ENCODE measurements at regions not wholly inside any gene's neighbourhood (a gene's known extent, or its start where the extent isn't known, plus 50 kb on each side); places are given as distances from the start of the nearest gene placed in this dataset.
"Not testable (repeated sequence)": the region's sequence is repeated elsewhere in the genome, so short reads cannot be mapped to it uniquely, and the experiment has no call there.

GRCh38 chr5:12667818-12668217 lies 763.6 kb upstream of the CTNND2 start:
- not testable (repeated sequence) for H3K36me3 ChIP-seq (ENCODE audit: insufficient read depth, low read length); H3K9me3 ChIP-seq (ENCODE audit: low read length); H3K9ac ChIP-seq (ENCODE audit: low read length); H3K9me2 ChIP-seq (replicated peaks; ENCODE audit: insufficient read depth, low read length); H4K20me1 ChIP-seq (ENCODE audit: insufficient read depth, low read depth, low read length); H2AFZ ChIP-seq (ENCODE audit: low read length); DNase-seq; H3K4me1 ChIP-seq (ENCODE audit: low read length); H3K4me3 ChIP-seq (ENCODE audit: low read length); H3K27me3 ChIP-seq (ENCODE audit: low read length); H3K4me2 ChIP-seq (ENCODE audit: low read depth, low read length, poor library complexity, severe bottlenecking); H3K27ac ChIP-seq (ENCODE audit: low read length); H3K79me2 ChIP-seq (ENCODE audit: low read length)

- not testable (repeated sequence) for H4K20me1 ChIP-seq (ENCODE audit: insufficient read depth, low read depth, low read length); H2AFZ ChIP-seq (ENCODE audit: low read length); DNase-seq; H3K27me3 ChIP-seq (ENCODE audit: low read length); H3K4me3 ChIP-seq (ENCODE audit: low read length); H3K27ac ChIP-seq (ENCODE audit: low read length); H3K9ac ChIP-seq (ENCODE audit: low read length); H3K4me1 ChIP-seq (ENCODE audit: low read length); H3K4me2 ChIP-seq (ENCODE audit: low read depth, low read length, poor library complexity, severe bottlenecking); H3K36me3 ChIP-seq (ENCODE audit: insufficient read depth, low read length); H3K9me2 ChIP-seq (replicated peaks; ENCODE audit: insufficient read depth, low read length); H3K9me3 ChIP-seq (ENCODE audit: low read length); H3K79me2 ChIP-seq (ENCODE audit: low read length)
These were observed 761.5 kb upstream of the CTNND2 start for GRCh38 chr5:12665772-12666171.

DNA sequence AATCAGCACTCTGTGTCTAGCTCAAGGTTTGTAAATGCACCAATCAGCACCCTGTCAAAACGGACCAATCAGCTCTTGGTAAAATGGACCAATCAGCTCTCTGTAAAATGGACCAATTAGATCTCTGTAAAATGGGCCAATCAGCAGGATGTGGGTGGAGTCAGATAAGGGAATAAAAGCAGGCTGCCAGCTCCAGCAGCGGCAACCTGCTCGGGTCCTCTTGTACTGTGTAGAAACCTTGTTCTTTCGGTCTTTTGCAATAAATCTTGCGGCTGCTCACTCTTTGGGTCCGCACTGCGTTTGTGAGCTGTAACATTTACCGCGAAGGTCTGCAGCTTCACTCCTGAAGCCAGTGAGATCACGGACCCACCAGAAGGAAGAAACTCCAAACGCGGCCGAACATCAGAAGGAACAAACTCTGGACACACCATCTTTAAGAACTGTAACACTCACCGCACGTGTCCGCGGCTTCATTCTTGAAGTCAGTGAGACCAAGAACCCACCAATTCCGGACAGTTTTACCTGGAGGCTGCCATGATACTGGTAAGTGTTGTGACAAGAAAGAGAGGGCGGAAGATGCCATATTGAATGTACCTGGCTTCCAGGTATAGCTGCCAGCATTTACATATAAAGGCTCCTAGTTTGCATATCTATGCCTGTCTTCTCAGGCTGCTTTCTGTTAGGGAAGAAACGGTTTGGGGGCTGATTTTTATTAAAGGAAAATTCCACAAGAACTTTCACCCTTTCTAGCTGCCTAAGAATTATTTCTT lies 758.5 kb upstream of the CTNND2 start:
- Histone ChIP-seq H3K9ac (ENCODE audit: low read length) (no peak overlapping the region), H3K36me3 (ENCODE audit: insufficient read depth, low read length) (no peaks in the 10 kb centered on the region), H3K4me2 (ENCODE audit: low read depth, low read length, poor library complexity, severe bottlenecking) (no peak overlapping the region)

DNA sequence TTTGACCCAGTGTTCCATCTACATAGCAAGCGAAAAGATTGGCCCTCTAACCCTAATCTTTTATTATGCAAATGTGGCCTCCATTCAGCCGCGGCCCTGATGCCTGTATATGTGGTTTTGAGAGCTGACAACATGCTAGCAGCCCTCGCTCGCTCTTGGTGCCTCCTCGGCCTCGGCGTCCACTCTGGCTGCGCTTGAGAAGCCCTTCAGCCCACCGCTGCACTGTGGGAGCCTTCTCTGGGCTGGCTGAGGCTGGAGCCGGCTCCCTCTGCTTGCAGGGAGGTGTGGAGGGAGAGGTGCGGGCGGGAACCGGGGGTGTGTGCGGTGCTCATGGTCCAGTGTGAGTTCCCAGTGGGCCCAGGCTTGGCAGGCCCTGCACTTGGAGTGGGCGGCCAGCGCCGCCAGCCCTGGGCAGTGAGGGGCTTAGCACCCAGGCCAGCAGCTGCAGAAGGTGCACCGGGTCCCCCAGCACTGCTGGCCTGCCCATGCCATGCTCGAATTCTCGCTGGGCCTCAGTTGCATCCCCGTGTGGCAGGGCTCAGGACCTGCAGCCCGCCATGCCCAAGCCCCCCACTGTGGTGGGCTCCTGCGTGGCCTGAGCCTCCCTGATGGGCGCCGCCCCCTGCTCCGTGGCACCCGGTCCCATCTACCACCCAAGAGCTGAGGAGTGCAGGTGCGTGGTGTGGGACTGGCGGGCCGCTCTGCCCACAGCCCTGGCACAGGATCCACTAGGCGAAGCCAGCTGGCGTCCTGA lies 757.5 kb upstream of the CTNND2 start:
- no peak overlapping the region for H3K27ac ChIP-seq (ENCODE audit: low read length)
- H4K20me1 ChIP-seq (ENCODE audit: insufficient read depth, low read depth, low read length), result no peaks in the 10 kb centered on the region
- no peaks in the 10 kb centered on the region for H3K4me1 ChIP-seq (ENCODE audit: low read length)
- H3K79me2 ChIP-seq (ENCODE audit: low read length), result no peaks in the 10 kb centered on the region
- H3K36me3 ChIP-seq (ENCODE audit: insufficient read depth, low read length), result no peaks in the 10 kb centered on the region
- no peak overlapping the region for H2AFZ ChIP-seq (ENCODE audit: low read length)
- peaks cover 8% of the 10 kb centered on the region for H3K9me3 ChIP-seq (ENCODE audit: low read length)
- H3K4me2 ChIP-seq (ENCODE audit: low read depth, low read length, poor library complexity, severe bottlenecking), result no peak overlapping the region
- H3K9me2 ChIP-seq (replicated peaks; ENCODE audit: insufficient read depth, low read length), result no peaks in the 10 kb centered on the region
- H3K4me3 ChIP-seq (ENCODE audit: low read length), result no peak overlapping the region
- no peaks in the 10 kb centered on the region for H3K27me3 ChIP-seq (ENCODE audit: low read length)
- no peak overlapping the region for H3K9ac ChIP-seq (ENCODE audit: low read length)
- no peak for DNase-seq

More for the DNA sequence above, 758.5 kb upstream of the CTNND2 start:
- no peaks in the 10 kb centered on the region for H3K4me1 ChIP-seq (ENCODE audit: low read length)
- no peaks in the 10 kb centered on the region for H3K27me3 ChIP-seq (ENCODE audit: low read length)
- no peaks in the 10 kb centered on the region for H3K9me2 ChIP-seq (replicated peaks; ENCODE audit: insufficient read depth, low read length)
- H3K9me3 ChIP-seq (ENCODE audit: low read length), result peaks cover 8% of the 10 kb centered on the region
- no peak overlapping the region for H2AFZ ChIP-seq (ENCODE audit: low read length)
- no peak overlapping the region for H3K4me3 ChIP-seq (ENCODE audit: low read length)
- no peaks in the 10 kb centered on the region for H3K79me2 ChIP-seq (ENCODE audit: low read length)
- H4K20me1 ChIP-seq (ENCODE audit: insufficient read depth, low read depth, low read length), result no peaks in the 10 kb centered on the region
- no peak for DNase-seq
- no peak overlapping the region for H3K27ac ChIP-seq (ENCODE audit: low read length)

- H3K9me2 ChIP-seq (replicated peaks; ENCODE audit: insufficient read depth, low read length); H2AFZ ChIP-seq (ENCODE audit: low read length); H3K9ac ChIP-seq (ENCODE audit: low read length); H3K4me2 ChIP-seq (ENCODE audit: low read depth, low read length, poor library complexity, severe bottlenecking); H4K20me1 ChIP-seq (ENCODE audit: insufficient read depth, low read depth, low read length); H3K27me3 ChIP-seq (ENCODE audit: low read length); H3K4me1 ChIP-seq (ENCODE audit: low read length); H3K36me3 ChIP-seq (ENCODE audit: insufficient read depth, low read length); H3K4me3 ChIP-seq (ENCODE audit: low read length); H3K27ac ChIP-seq (ENCODE audit: low read length); H3K79me2 ChIP-seq (ENCODE audit: low read length); DNase-seq: not testable (repeated sequence)
- H3K9me3 ChIP-seq (ENCODE audit: low read length), result peaks cover 16% of the 10 kb centered on the region
These were observed 756.2 kb upstream of the CTNND2 start for GRCh38 chr5:12660279-12661107.

- Histone ChIP-seq H3K4me1 (ENCODE audit: low read length) (no peaks in the 10 kb centered on the region), H3K79me2 (ENCODE audit: low read length) (no peaks in the 10 kb centered on the region), H3K27ac (ENCODE audit: low read length) (no peak overlapping the region), H3K4me3 (ENCODE audit: low read length) (no peak overlapping the region), H3K9me2 (replicated peaks; ENCODE audit: insufficient read depth, low read length) (no peaks in the 10 kb centered on the region), H3K4me2 (ENCODE audit: low read depth, low read length, poor library complexity, severe bottlenecking) (no peak overlapping the region), H3K9ac (ENCODE audit: low read length) (no peak overlapping the region), H3K27me3 (ENCODE audit: low read length) (no peaks in the 10 kb centered on the region), H2AFZ (ENCODE audit: low read length) (no peak overlapping the region), H4K20me1 (ENCODE audit: insufficient read depth, low read depth, low read length) (no peaks in the 10 kb centered on the region), H3K9me3 (ENCODE audit: low read length) (peaks cover 19% of the 10 kb centered on the region), H3K36me3 (ENCODE audit: insufficient read depth, low read length) (no peaks in the 10 kb centered on the region)
- DNase-seq, result no peak
These were observed 755.4 kb upstream of the CTNND2 start for GRCh38 chr5:12659686-12660085.

GRCh38 chr5:12658871-12659446 lies 754.7 kb upstream of the CTNND2 start:
- no peaks in the 10 kb centered on the region for H3K9me2 ChIP-seq (replicated peaks; ENCODE audit: insufficient read depth, low read length)
- DNase-seq, result no peak
- no peaks in the 10 kb centered on the region for H3K79me2 ChIP-seq (ENCODE audit: low read length)
- no peaks in the 10 kb centered on the region for H3K4me1 ChIP-seq (ENCODE audit: low read length)
- no peak overlapping the region for H3K9ac ChIP-seq (ENCODE audit: low read length)
- H3K27me3 ChIP-seq (ENCODE audit: low read length), result no peaks in the 10 kb centered on the region
- peaks cover 22% of the 10 kb centered on the region for H3K9me3 ChIP-seq (ENCODE audit: low read length)
- no peak overlapping the region for H2AFZ ChIP-seq (ENCODE audit: low read length)
- H3K36me3 ChIP-seq (ENCODE audit: insufficient read depth, low read length), result no peaks in the 10 kb centered on the region
- no peak overlapping the region for H3K4me3 ChIP-seq (ENCODE audit: low read length)
- H3K27ac ChIP-seq (ENCODE audit: low read length), result no peak overlapping the region
- H4K20me1 ChIP-seq (ENCODE audit: insufficient read depth, low read depth, low read length), result no peaks in the 10 kb centered on the region
- H3K4me2 ChIP-seq (ENCODE audit: low read depth, low read length, poor library complexity, severe bottlenecking), result no peak overlapping the region

Measured in Karpas-422 (cell line).